Tibial nerve (tissue), 4 donors: ENCODE measurements at regions not wholly inside any gene's neighbourhood (a gene's known extent, or its start where the extent isn't known, plus 50 kb on each side); places are given as distances from the start of the nearest gene placed in this dataset.

Source experiments
- DNase-seq, 2 donors: peaks; one replicate each; pipeline ENCODE4 v3.0.0-alpha.2; 2019; ENCODE audit warnings: low spot score in 2 of 2
- H3K27ac ChIP-seq, 4 donors: fragments of 200-600 bp; sonication (generic) in 3 of 4; one replicate each; pipeline ENCODE4 v1.5.1; 2017 to 2019; ENCODE audit warnings: mild to moderate bottlenecking in 1 of 4
- H3K27me3 ChIP-seq, 2 donors: fragments of 200-600 bp; sonication (generic) in 1 of 2; one replicate each; pipeline versions ENCODE4 v1.5.1 to v1.6.0; 2017 to 2019
- H3K36me3 ChIP-seq, 3 donors: fragments of 200-600 bp; sonication (generic); one replicate each; pipeline ENCODE4 v1.5.1; 2018 to 2019
- H3K4me1 ChIP-seq, 4 donors: fragments of 200-600 bp; sonication (generic) in 3 of 4; one replicate each; pipeline ENCODE4 v1.5.1; 2017 to 2019
- H3K4me3 ChIP-seq, 4 donors: fragments of 200-600 bp; sonication (generic) in 3 of 4; one replicate each; pipeline ENCODE4 v1.5.1; 2017 to 2019; ENCODE audit warnings: mild to moderate bottlenecking in 1 of 4, moderate library complexity in 1 of 4
- H3K9me3 ChIP-seq, 4 donors: fragments of 200-600 bp; sonication (generic) in 3 of 4; one replicate each; pipeline ENCODE4 v1.5.1; 2017 to 2019
- CTCF ChIP-seq, 5 experiments: fragments of 200-600 bp in 3 of 5; fragments of 450-650 bp in 2 of 5; sonication (generic) in 3 of 5; IDR thresholded peaks; one replicate each; pipeline ENCODE4 v1.5.1; 2016 to 2019; ENCODE audit warnings: antibody characterized with exemption in 5 of 5, mild to moderate bottlenecking in 3 of 5, moderate library complexity in 2 of 5
- EP300 ChIP-seq, 2 donors: sonication (generic); formaldehyde crosslinking; IDR thresholded peaks; one replicate each; pipeline ENCODE4 v1.6.1; 2017; ENCODE audit warnings: antibody characterized with exemption in 2 of 2, mild to moderate bottlenecking in 1 of 2
- POLR2A ChIP-seq, 2 donors: fragments of 450-650 bp; IDR thresholded peaks; one replicate each; pipeline ENCODE4 v1.6.1; 2017; ENCODE audit warnings: antibody characterized with exemption in 2 of 2, mild to moderate bottlenecking in 2 of 2, moderate library complexity in 2 of 2
- WGBS, 2 donors: methylation state at CpG; one replicate each; pipeline ENCODE4 v1.1.5; 2018; 5-methylcytosine and 5-hydroxymethylcytosine counted together

DNA sequence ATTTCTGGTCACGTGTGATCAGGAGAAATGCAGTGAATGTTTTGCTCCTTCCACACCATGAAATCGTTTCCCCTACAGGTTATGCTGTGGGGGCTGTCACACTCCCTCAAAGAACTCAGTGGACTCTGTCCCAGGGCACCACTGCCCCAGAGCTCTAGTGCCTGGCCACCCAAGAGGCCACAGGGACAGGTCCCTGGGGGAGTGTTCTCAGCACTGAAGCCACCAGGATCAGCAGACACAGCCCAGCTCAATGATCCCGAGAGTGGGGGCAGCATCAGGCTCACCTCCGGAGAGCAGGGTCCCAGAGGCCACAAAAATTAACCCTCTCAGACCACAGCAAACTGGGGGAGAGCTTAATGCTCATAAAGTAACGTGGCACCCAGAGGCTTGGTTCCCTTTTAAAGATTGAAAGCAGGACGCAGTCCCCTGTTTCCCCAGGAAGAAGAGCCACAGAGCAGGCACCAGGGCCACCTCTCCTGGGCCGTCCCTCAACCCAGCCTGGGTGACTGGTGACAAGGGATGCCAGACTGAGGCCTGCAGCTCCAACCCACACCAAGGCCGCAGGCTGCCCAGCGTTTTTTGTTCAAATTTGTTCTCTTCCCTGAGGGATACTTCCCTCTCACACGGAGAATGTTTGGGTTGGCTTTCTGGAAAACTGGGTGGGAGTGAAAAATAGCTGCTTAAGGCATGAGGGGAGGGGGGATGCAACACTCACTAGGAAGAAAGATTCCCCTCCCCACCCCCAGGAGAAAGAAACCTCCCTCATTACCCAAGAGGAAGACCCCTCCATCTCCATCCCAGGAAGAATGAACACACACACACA, 123.3 kb upstream of the IGF1R start:
- Histone ChIP-seq H3K36me3 (no peaks in the 10 kb centered on the region), H3K9me3 (no peaks in the 10 kb centered on the region), H3K4me1 (peaks cover 0 to 17% (median 5%) of the 10 kb centered on the region in 4 donors), H3K4me3 (peak overlapping the region in 1 of 4 donors; percentile 17), H3K27ac (peak overlapping the region in 3 of 4 donors; percentile 10 to 77 (median 71)), H3K27me3 (peaks cover 0 to 3% of the 10 kb centered on the region in 2 donors)
- TF ChIP-seq EP300 (IDR thresholded peaks at IDR 0.05), result no peak
- no peak for TF ChIP-seq CTCF (IDR thresholded peaks at IDR 0.05)
- no peak for TF ChIP-seq POLR2A (IDR thresholded peaks at IDR 0.05)
- 40 to 44% methylated on average over 9 to 10 of the region's 10 CpGs for WGBS, 2 donors
- DNase-seq, result no peak

DNA sequence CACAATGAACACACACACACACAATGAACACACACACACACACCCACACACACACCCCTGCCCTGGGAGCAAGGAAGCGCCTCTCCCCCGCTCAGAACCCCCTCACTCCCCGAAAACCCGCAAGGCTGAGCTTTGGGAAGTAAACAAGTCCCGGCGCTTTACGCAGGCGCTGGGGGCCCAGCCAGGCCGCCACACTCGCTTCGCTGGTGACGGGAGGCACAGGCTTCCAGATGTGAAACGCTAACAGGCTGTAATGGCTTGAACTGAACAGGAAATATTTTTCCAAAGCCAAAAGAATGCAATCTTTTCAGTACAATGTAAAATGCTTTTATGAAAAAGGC, 122.7 kb upstream of the IGF1R start:
- no peaks in the 10 kb centered on the region for H3K36me3 ChIP-seq
- peaks cover 0 to 17% (median 5%) of the 10 kb centered on the region in 4 donors for H3K4me1 ChIP-seq
- H3K9me3 ChIP-seq, result no peaks in the 10 kb centered on the region
- peak overlapping the region in 1 of 4 donors; percentile 17 for H3K4me3 ChIP-seq
- WGBS, 2 donors, result 24 to 37% methylated on average over 13 of the region's 13 CpGs
- peak overlapping the region in 3 of 4 donors; percentile 10 to 77 (median 71) for H3K27ac ChIP-seq
- TF ChIP-seq EP300 (IDR thresholded peaks at IDR 0.05), result no peak
- no peak for TF ChIP-seq CTCF (IDR thresholded peaks at IDR 0.05)
- no peak for TF ChIP-seq POLR2A (IDR thresholded peaks at IDR 0.05)
- DNase-seq, result no peak
- H3K27me3 ChIP-seq, result peaks cover 0 to 4% of the 10 kb centered on the region in 2 donors

DNA sequence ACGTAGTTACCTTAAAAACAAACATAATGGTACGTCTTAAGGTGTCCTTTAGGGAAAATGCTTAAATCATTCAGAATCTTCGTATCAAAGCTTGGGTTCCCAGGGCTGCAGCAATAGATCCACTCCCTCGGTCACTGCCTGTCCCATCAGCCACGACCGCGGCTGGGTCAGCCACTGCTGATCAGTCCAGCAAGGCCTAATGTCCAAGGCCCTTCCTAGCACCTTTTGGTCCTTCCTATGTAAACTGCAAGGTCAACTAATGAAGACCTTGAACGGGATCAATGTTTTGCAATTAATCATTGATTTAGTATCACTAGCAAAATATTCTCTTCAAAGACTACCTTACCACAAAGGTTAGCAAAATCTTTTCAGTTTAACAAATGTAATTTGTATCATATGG, 122.2 kb upstream of the IGF1R start:
- H3K9me3 ChIP-seq, result no peaks in the 10 kb centered on the region
- no peak for DNase-seq
- peak overlapping the region in 2 of 4 donors; percentile 71 to 77 for H3K27ac ChIP-seq
- peaks cover 0 to 17% (median 5%) of the 10 kb centered on the region in 4 donors for H3K4me1 ChIP-seq
- 85 to 86% methylated on average over 8 of the region's 8 CpGs for WGBS, 2 donors
- no peak overlapping the region for H3K4me3 ChIP-seq
- H3K27me3 ChIP-seq, result peaks cover 0 to 4% of the 10 kb centered on the region in 2 donors
- no peak for TF ChIP-seq CTCF (IDR thresholded peaks at IDR 0.05)
- TF ChIP-seq EP300 (IDR thresholded peaks at IDR 0.05), result no peak
- TF ChIP-seq POLR2A (IDR thresholded peaks at IDR 0.05), result no peak
- H3K36me3 ChIP-seq, result no peaks in the 10 kb centered on the region

DNA sequence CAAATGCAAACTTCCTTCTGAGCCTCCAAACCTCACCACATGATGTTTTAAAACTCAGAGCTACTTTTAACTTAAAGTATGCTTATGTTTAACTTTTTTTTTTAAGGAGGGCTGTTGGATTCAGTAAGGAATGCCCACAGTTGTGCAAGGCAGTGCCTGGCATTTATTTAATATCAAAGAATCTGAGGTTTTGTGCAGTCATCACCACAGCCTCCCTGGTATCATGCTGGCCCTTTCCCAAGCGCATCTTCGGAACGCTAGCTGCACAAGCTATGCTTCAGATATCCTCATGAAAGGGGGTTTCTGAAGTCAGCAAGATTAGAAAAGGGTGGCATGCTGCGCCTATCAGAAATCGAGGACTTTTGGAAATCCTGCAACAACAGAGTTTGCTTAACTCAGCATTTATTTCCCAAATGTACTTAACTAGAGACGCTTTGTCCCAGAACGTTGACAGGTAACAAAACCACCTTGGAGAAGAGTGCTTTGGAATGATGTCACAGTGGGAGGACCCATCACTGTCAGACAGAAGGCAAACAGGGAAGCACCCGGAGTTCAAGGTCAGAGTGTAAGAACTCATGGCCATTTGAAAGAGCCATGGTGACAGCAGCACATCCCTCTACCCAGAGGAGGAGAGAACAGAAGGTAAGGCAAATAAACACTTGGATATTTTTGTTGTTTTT, 120.2 kb upstream of the IGF1R start:
- Histone ChIP-seq H3K4me1 (peaks cover 0 to 17% (median 5%) of the 10 kb centered on the region in 4 donors), H3K27me3 (peaks cover 0 to 8% of the 10 kb centered on the region in 2 donors), H3K9me3 (no peaks in the 10 kb centered on the region), H3K4me3 (no peak overlapping the region), H3K36me3 (no peaks in the 10 kb centered on the region), H3K27ac (no peak overlapping the region)
- no peak for DNase-seq
- no peak for TF ChIP-seq CTCF (IDR thresholded peaks at IDR 0.05)
- no peak for TF ChIP-seq POLR2A (IDR thresholded peaks at IDR 0.05)
- TF ChIP-seq EP300 (IDR thresholded peaks at IDR 0.05), result no peak
- 80 to 81% methylated on average over 8 of the region's 8 CpGs for WGBS, 2 donors
